ENCODE measurements at regions not wholly inside any gene's neighbourhood (a gene's known extent, or its start where the extent isn't known, plus 50 kb on each side); places are given as distances from the start of the nearest gene placed in this dataset.

GRCh38 chr15:81478354-81478753, 104.3 kb upstream of the TMC3 start:
- Histone ChIP-seq H3K9me3 (ENCODE audit: control insufficient read depth, low read length) (no peaks in the 10 kb centered on the region), H3K4me3 (ENCODE audit: low read length) (no peak overlapping the region), H3K27me3 (replicated peaks; ENCODE audit: control insufficient read depth, insufficient read depth, low read length) (peaks cover 19% of the 10 kb centered on the region), H3K9ac (ENCODE audit: low read length) (no peak overlapping the region), H3K36me3 (ENCODE audit: control insufficient read depth, insufficient read depth, low read length, severe bottlenecking) (no peaks in the 10 kb centered on the region), H3K4me1 (ENCODE audit: control insufficient read depth, insufficient read depth, low read length) (no peaks in the 10 kb centered on the region)
- no peak for DNase-seq (ENCODE audit: low read depth)

GRCh38 chr15:81475926-81476325, 101.9 kb upstream of the TMC3 start:
- H3K9ac ChIP-seq (ENCODE audit: low read length) = no peak overlapping the region
- no peaks in the 10 kb centered on the region for H3K4me1 ChIP-seq (ENCODE audit: control insufficient read depth, insufficient read depth, low read length)
- DNase-seq (ENCODE audit: low read depth) = no peak
- no peak overlapping the region for H3K4me3 ChIP-seq (ENCODE audit: low read length)
- H3K36me3 ChIP-seq (ENCODE audit: control insufficient read depth, insufficient read depth, low read length, severe bottlenecking) = no peaks in the 10 kb centered on the region
- peaks cover 10% of the 10 kb centered on the region for H3K27me3 ChIP-seq (replicated peaks; ENCODE audit: control insufficient read depth, insufficient read depth, low read length)
- H3K9me3 ChIP-seq (ENCODE audit: control insufficient read depth, low read length) = no peaks in the 10 kb centered on the region

- Histone ChIP-seq H3K4me1 (ENCODE audit: control insufficient read depth, insufficient read depth, low read length) (no peaks in the 10 kb centered on the region), H3K27me3 (replicated peaks; ENCODE audit: control insufficient read depth, insufficient read depth, low read length) (peaks cover 7% of the 10 kb centered on the region), H3K9me3 (ENCODE audit: control insufficient read depth, low read length) (no peaks in the 10 kb centered on the region), H3K9ac (ENCODE audit: low read length) (no peak overlapping the region), H3K36me3 (ENCODE audit: control insufficient read depth, insufficient read depth, low read length, severe bottlenecking) (no peaks in the 10 kb centered on the region), H3K4me3 (ENCODE audit: low read length) (no peak overlapping the region)
- no peak for DNase-seq (ENCODE audit: low read depth)
Measured at GRCh38 chr15:81475471-81475870, 101.5 kb upstream of the TMC3 start.

GRCh38 chr15:81473946-81474345, 99.9 kb upstream of the TMC3 start:
- no peaks in the 10 kb centered on the region for H3K9me3 ChIP-seq (ENCODE audit: control insufficient read depth, low read length)
- DNase-seq (ENCODE audit: low read depth) = no peak

GRCh38 chr15:81473177-81473576, 99.2 kb upstream of the TMC3 start:
- H3K9me3 ChIP-seq (ENCODE audit: control insufficient read depth, low read length) = no peaks in the 10 kb centered on the region
- H3K36me3 ChIP-seq (ENCODE audit: control insufficient read depth, insufficient read depth, low read length, severe bottlenecking) = no peaks in the 10 kb centered on the region
- H3K4me3 ChIP-seq (ENCODE audit: low read length) = no peak overlapping the region
- H3K27me3 ChIP-seq (replicated peaks; ENCODE audit: control insufficient read depth, insufficient read depth, low read length) = peaks cover 7% of the 10 kb centered on the region
- H3K9ac ChIP-seq (ENCODE audit: low read length) = no peak overlapping the region
- no peak for DNase-seq (ENCODE audit: low read depth)
- no peaks in the 10 kb centered on the region for H3K4me1 ChIP-seq (ENCODE audit: control insufficient read depth, insufficient read depth, low read length)

More at GRCh38 chr15:81473946-81474345, 99.9 kb upstream of the TMC3 start:
- Histone ChIP-seq H3K36me3 (ENCODE audit: control insufficient read depth, insufficient read depth, low read length, severe bottlenecking) (no peaks in the 10 kb centered on the region), H3K27me3 (replicated peaks; ENCODE audit: control insufficient read depth, insufficient read depth, low read length) (peaks cover 7% of the 10 kb centered on the region), H3K4me1 (ENCODE audit: control insufficient read depth, insufficient read depth, low read length) (no peaks in the 10 kb centered on the region), H3K9ac (ENCODE audit: low read length) (no peak overlapping the region), H3K4me3 (ENCODE audit: low read length) (no peak overlapping the region)

- H3K36me3 ChIP-seq (ENCODE audit: control insufficient read depth, insufficient read depth, low read length, severe bottlenecking) = no peaks in the 10 kb centered on the region
- no peaks in the 10 kb centered on the region for H3K4me1 ChIP-seq (ENCODE audit: control insufficient read depth, insufficient read depth, low read length)
- H3K4me3 ChIP-seq (ENCODE audit: low read length) = no peak overlapping the region
- no peak overlapping the region for H3K9ac ChIP-seq (ENCODE audit: low read length)
- H3K9me3 ChIP-seq (ENCODE audit: control insufficient read depth, low read length) = no peaks in the 10 kb centered on the region
- DNase-seq (ENCODE audit: low read depth) = no peak
- peaks cover 7% of the 10 kb centered on the region for H3K27me3 ChIP-seq (replicated peaks; ENCODE audit: control insufficient read depth, insufficient read depth, low read length)
Measured at GRCh38 chr15:81471151-81471550, 97.1 kb upstream of the TMC3 start.

- Histone ChIP-seq H3K9ac (ENCODE audit: low read length) (no peak overlapping the region), H3K27me3 (replicated peaks; ENCODE audit: control insufficient read depth, insufficient read depth, low read length) (peaks cover 7% of the 10 kb centered on the region), H3K9me3 (ENCODE audit: control insufficient read depth, low read length) (peaks cover 10% of the 10 kb centered on the region), H3K4me3 (ENCODE audit: low read length) (no peak overlapping the region), H3K4me1 (ENCODE audit: control insufficient read depth, insufficient read depth, low read length) (no peaks in the 10 kb centered on the region), H3K36me3 (ENCODE audit: control insufficient read depth, insufficient read depth, low read length, severe bottlenecking) (no peaks in the 10 kb centered on the region)
- no peak for DNase-seq (ENCODE audit: low read depth)
Measured at GRCh38 chr15:81469154-81469553, 95.1 kb upstream of the TMC3 start.

GRCh38 chr15:81466741-81467140, 92.7 kb upstream of the TMC3 start:
- no peak for DNase-seq (ENCODE audit: low read depth)
- Histone ChIP-seq H3K4me3 (ENCODE audit: low read length) (no peak overlapping the region), H3K36me3 (ENCODE audit: control insufficient read depth, insufficient read depth, low read length, severe bottlenecking) (no peaks in the 10 kb centered on the region), H3K9ac (ENCODE audit: low read length) (no peak overlapping the region), H3K4me1 (ENCODE audit: control insufficient read depth, insufficient read depth, low read length) (no peaks in the 10 kb centered on the region), H3K9me3 (ENCODE audit: control insufficient read depth, low read length) (peaks cover 20% of the 10 kb centered on the region), H3K27me3 (replicated peaks; ENCODE audit: control insufficient read depth, insufficient read depth, low read length) (no peaks in the 10 kb centered on the region)

- peak; percentile 4 for DNase-seq (ENCODE audit: low read depth)
- H3K4me1 ChIP-seq (ENCODE audit: control insufficient read depth, insufficient read depth, low read length) = no peaks in the 10 kb centered on the region
- H3K4me3 ChIP-seq (ENCODE audit: low read length) = no peak overlapping the region
- H3K9ac ChIP-seq (ENCODE audit: low read length) = no peak overlapping the region
- no peaks in the 10 kb centered on the region for H3K36me3 ChIP-seq (ENCODE audit: control insufficient read depth, insufficient read depth, low read length, severe bottlenecking)
- H3K9me3 ChIP-seq (ENCODE audit: control insufficient read depth, low read length) = no peaks in the 10 kb centered on the region
- H3K27me3 ChIP-seq (replicated peaks; ENCODE audit: control insufficient read depth, insufficient read depth, low read length) = no peaks in the 10 kb centered on the region
Measured at GRCh38 chr15:81454024-81454423, 80.0 kb upstream of the TMC3 start.

GRCh38 chr15:81450721-81451120, 76.7 kb upstream of the TMC3 start:
- peaks cover 8% of the 10 kb centered on the region for H3K9me3 ChIP-seq (ENCODE audit: control insufficient read depth, low read length)
- no peaks in the 10 kb centered on the region for H3K36me3 ChIP-seq (ENCODE audit: control insufficient read depth, insufficient read depth, low read length, severe bottlenecking)
- no peak overlapping the region for H3K4me3 ChIP-seq (ENCODE audit: low read length)
- H3K4me1 ChIP-seq (ENCODE audit: control insufficient read depth, insufficient read depth, low read length) = no peaks in the 10 kb centered on the region
- H3K9ac ChIP-seq (ENCODE audit: low read length) = no peak overlapping the region
- no peaks in the 10 kb centered on the region for H3K27me3 ChIP-seq (replicated peaks; ENCODE audit: control insufficient read depth, insufficient read depth, low read length)
- DNase-seq (ENCODE audit: low read depth) = no peak

- Histone ChIP-seq H3K4me3 (ENCODE audit: low read length) (no peak overlapping the region), H3K9ac (ENCODE audit: low read length) (no peak overlapping the region), H3K9me3 (ENCODE audit: control insufficient read depth, low read length) (peaks cover 11% of the 10 kb centered on the region), H3K27me3 (replicated peaks; ENCODE audit: control insufficient read depth, insufficient read depth, low read length) (no peaks in the 10 kb centered on the region), H3K4me1 (ENCODE audit: control insufficient read depth, insufficient read depth, low read length) (no peaks in the 10 kb centered on the region), H3K36me3 (ENCODE audit: control insufficient read depth, insufficient read depth, low read length, severe bottlenecking) (no peaks in the 10 kb centered on the region)
- DNase-seq (ENCODE audit: low read depth) = no peak
Measured at GRCh38 chr15:81449836-81450474, 75.9 kb upstream of the TMC3 start.

Data from adipocyte (in vitro differentiated cells).